ENCODE measurements at regions not wholly inside any gene's neighbourhood (a gene's known extent, or its start where the extent isn't known, plus 50 kb on each side); places are given as distances from the start of the nearest gene placed in this dataset.
"Not testable (repeated sequence)": the region's sequence is repeated elsewhere in the genome, so short reads cannot be mapped to it uniquely, and the experiment has no call there.

DNA sequence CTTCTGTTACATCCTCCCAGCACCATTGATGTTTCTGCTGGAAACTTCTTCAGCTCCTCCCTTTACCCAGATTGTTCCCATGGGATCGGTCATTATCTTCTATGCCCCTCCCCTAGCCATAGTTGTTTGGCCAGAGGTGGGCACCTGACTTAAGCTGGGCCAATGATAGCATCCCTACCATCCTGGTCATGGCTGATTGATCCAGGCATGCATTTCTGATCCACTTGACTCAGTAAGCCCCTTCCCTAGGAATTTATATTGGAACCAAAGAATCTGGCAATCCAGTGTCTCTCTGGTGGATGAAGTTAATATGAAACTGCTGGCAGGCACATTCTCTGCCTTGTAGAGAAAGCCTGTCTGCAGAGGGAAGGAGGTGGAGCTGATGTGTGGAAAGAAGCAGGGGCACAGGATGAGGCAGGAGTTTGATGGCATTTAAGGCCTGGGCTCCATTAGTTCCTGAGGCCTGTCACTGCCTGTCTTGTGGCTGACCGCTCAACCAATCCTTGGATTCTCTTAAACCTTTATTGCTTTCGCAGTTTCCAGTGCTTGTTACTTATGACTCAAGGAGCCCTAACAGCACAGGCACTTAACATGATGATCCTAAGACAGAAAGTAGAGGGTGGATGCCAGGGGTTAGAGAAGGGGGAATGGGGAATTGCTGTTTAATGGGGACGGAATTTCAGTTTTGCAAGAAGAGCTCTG is 152.4 kb downstream of the ABCC12 start:
- FAIRE-seq = no peak

- no peak for FAIRE-seq
These were observed 154.4 kb downstream of the ABCC12 start for GRCh38 chr16:48001324-48001895.

DNA sequence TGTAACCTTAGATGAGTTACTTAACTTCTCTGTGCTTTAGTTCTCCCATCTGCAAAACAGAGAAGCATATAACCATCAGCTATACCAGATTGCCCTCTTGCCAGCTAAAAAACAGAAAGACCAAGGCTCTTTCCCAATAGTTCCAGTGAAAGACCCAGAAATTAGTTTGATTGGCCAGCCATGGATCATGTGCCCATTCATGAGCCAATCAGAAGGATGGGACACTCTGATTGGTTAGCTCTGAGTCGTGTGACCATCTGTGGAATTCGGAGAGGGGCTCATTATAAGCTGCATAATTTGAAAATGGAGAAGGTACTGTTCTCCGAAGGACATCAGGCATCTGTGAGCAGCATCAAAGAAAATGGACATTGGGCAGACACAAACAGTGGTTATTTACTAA is 155.2 kb downstream of the ABCC12 start:
- no peak for FAIRE-seq

- FAIRE-seq = no peak
These were observed 156.2 kb downstream of the ABCC12 start for GRCh38 chr16:47999595-47999994.

DNA sequence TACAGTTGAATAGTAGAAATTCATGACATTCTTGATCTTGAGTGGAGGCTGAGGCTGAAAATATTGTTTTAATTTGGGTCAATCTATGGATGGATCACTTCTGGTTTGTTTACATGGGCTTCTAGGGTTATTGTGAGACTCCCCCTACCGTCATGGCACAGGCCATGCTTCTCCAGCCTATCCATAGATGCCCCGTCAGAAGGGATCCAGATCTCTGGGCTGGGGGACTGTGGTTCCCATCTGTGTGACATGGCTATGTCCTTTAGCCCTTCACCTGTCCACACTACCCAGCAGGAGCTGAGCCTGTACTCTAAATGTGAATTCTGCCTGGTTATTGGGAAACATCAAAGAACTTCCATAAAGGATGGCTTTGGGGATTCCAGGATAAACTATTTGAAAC is 160.4 kb downstream of the ABCC12 start:
- no peak for FAIRE-seq

GRCh38 chr16:47991491-47991890 is 164.3 kb downstream of the ABCC12 start:
- FAIRE-seq = no peak

- FAIRE-seq = no peak
These were observed 165.1 kb downstream of the ABCC12 start for GRCh38 chr16:47990676-47991075.

DNA sequence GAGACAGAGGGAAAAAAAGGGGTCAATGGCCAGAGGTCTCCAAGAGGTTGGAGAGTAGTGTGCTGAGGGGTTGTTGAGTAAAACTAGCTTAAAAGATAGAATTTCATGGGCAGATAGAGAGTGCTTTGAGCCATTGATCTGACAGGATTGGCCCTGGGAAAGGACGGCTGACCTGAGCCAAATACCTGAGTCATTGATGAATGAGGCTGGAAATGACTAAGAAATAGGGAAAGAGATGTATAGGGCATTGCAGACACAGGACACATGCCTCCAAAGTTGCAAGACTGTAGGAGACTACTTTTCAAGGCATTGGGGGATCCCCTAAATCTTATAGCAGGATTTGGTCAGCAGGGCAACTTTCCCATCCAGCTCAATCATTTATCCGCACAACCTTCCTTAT is 168.7 kb downstream of the ABCC12 start:
- no peak for FAIRE-seq

- no peak for FAIRE-seq
These were observed 169.8 kb downstream of the ABCC12 start for GRCh38 chr16:47986031-47986430.

DNA sequence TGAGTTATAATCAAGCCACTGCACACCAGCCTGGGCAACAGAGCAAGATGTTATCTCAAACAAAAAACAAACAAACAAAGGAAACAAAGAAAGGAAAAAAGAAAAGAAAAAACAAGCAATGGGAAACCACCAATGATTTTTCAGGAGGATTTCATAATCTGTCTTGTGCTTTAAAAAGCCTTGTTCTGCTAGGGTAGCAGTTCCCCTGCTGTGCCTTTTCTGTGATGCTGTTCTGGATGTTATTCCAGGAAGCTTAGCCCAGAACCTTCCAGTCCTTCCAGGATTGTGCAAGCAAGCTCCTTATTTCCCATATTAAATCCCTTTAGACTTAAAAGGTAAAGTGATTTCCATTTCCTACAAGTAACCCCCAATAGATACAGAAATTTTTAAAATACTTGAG is 171.1 kb downstream of the ABCC12 start:
- no peak for FAIRE-seq

- no peak for FAIRE-seq
These were observed 171.7 kb downstream of the ABCC12 start for GRCh38 chr16:47983999-47984580.

DNA sequence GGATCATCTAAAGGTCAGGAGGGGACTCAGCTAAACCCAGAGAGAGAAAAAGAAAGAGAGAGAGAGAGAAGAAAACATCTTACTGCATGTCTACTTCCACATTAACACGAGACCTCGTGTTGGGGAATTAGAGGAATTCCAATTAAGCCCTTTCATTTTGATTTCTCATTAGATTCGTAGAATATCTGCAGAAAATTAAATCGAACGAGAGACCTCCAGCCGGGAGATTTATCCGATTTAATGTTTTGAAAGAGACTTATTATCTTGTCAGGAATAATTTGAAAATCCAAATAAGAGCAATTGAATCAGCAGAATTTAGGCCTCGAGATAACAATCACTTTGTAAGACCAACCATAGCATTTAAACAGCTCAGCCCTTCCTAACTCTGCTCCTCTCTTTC is 175.6 kb downstream of the ABCC12 start:
- no peak for FAIRE-seq

- no peak for FAIRE-seq
These were observed 176.1 kb downstream of the ABCC12 start for GRCh38 chr16:47979616-47980182.

GRCh38 chr16:47979164-47979520 is 176.7 kb downstream of the ABCC12 start:
- FAIRE-seq = no peak

DNA sequence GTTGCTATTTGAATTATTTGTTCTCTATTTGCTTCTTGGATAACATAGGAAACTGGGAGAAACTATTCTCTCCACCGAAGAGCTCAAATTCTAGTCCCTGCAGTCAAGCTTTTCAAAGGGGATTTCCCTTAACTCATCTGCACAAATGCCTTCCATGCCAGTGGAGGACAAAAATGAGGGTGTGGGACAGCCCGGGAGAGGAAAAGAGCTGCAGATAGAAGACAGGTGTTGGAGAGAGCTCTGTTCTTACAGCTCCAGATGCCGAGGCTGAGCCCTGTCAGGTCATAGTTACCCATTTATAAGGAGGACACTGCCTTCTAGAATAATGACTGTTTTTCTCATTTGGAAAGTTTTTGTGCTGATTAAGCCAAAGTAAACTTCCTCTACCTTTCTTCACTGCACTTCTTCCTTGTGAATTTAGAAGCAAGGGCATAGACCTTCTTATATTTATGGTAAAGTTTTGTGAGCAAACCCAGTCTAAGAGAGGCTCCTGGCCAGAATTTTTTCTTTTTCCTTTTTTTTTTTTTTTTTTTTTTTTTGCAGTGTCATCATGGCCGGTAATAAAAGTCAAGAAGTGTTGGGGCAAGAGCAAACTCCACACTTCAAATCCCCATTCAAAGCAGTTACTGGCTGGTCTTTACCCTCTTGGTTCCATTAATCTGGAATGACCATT is 177.2 kb downstream of the ABCC12 start:
- FAIRE-seq = no peak

GRCh38 chr16:47977802-47978201 is 178.0 kb downstream of the ABCC12 start:
- FAIRE-seq = no peak

DNA sequence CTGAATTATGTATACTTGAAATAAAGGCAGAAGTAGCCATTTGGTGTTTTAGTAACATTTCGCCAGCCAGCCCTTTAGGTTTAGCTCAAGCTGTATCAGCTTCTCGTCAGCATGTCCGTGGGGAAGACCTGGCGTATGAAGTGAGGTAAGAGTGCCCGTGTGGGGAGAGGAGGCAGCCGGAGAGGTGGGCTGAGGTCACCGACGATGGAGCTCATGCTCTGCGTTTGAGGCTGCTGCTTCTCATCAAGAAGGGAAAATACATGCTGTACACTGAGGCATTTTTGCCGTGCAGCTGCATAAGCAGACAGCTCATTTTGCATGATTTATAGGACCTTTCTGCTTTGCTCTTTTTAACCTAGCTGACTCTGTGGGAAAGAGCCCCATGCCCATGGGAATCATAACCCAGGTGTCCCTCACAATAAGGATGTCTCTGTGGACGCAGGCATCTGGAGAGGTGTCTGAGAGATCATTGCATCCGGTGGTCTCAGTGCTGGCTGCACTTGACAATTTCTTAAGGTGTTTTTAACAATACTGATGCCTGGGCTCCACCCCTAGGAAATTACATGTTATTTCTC is 179.1 kb downstream of the ABCC12 start:
- no peak for FAIRE-seq

- FAIRE-seq = not testable (repeated sequence)
These were observed 180.8 kb downstream of the ABCC12 start for GRCh38 chr16:47974971-47975370.

DNA sequence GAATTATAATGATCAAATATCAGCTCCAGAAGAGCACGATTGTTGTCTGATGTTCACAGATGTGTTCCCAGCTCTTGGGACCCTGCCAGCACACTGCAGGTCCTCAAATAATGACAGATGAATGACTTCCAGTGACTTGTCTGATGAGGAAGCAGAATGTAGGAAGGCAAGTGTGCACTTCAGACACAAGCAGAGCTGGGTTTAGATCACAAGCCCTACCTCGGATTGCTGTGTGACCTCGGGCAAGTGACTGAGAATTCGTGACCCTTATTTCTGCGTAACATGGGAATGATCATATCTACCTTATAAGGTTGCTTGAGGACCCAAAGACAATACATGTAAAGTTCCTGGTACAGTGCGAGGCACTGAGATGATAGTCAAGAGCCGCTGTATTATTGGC is 182.2 kb downstream of the ABCC12 start:
- FAIRE-seq = no peak

GRCh38 chr16:47972246-47972985 is 183.4 kb downstream of the ABCC12 start:
- no peak for FAIRE-seq

- no peak for FAIRE-seq
These were observed 184.6 kb downstream of the ABCC12 start for GRCh38 chr16:47971225-47971624.

- FAIRE-seq = no peak
These were observed 185.4 kb downstream of the ABCC12 start for GRCh38 chr16:47970291-47970931.

Data from islet of Langerhans (tissue), 1 donor.